HEK293 (cell line): ENCODE measurements at regions not wholly inside any gene's neighbourhood (a gene's known extent, or its start where the extent isn't known, plus 50 kb on each side); places are given as distances from the start of the nearest gene placed in this dataset.

Experiments used
- GLI4 ChIP-seq: fragments of 450-650 bp; formaldehyde crosslinking; IDR thresholded peaks from 2 replicates; pipeline ENCODE4 v1.5.1; 2016; ENCODE audit warnings: missing biosample characterization, missing genetic modification characterization
- KLF16 ChIP-seq: fragments of 450-650 bp; formaldehyde crosslinking; IDR thresholded peaks from 2 replicates; pipeline ENCODE4 v1.5.1; 2017; ENCODE audit warnings: missing biosample characterization, missing genetic modification characterization
- RBAK ChIP-seq: fragments of 450-650 bp; formaldehyde crosslinking; IDR thresholded peaks from 2 replicates; pipeline ENCODE4 v1.5.1; 2016; ENCODE audit warnings: missing biosample characterization, missing genetic modification characterization
- ZBTB17 ChIP-seq: fragments of 450-650 bp; formaldehyde crosslinking; IDR thresholded peaks from 2 replicates; pipeline ENCODE4 v1.5.1; 2016; ENCODE audit warnings: missing biosample characterization, missing genetic modification characterization
- ZBTB7A ChIP-seq: fragments of 450-650 bp; formaldehyde crosslinking; IDR thresholded peaks from 2 replicates; pipeline ENCODE4 v1.5.1; 2016; ENCODE audit warnings: low read depth, missing biosample characterization, missing genetic modification characterization
- ZFP3 ChIP-seq: fragments of 450-650 bp; formaldehyde crosslinking; IDR thresholded peaks from 2 replicates; pipeline ENCODE4 v1.5.1; 2016; ENCODE audit warnings: low read depth, missing biosample characterization, missing genetic modification characterization
- ZNF121 ChIP-seq: fragments of 450-650 bp; formaldehyde crosslinking; IDR thresholded peaks from 2 replicates; pipeline ENCODE4 v1.5.1; 2016; ENCODE audit warnings: missing biosample characterization, missing genetic modification characterization
- ZNF302 ChIP-seq: fragments of 450-650 bp; formaldehyde crosslinking; IDR thresholded peaks from 2 replicates; pipeline ENCODE4 v1.5.1; 2016; ENCODE audit warnings: missing biosample characterization, missing genetic modification characterization, low read depth
- ZNF677 ChIP-seq: fragments of 450-650 bp; IDR thresholded peaks from 2 replicates; pipeline ENCODE4 v1.5.0; 2018; ENCODE audit warnings: missing biosample characterization, mild to moderate bottlenecking, missing genetic modification characterization, moderate library complexity
- ZSCAN16 ChIP-seq: fragments of 450-650 bp; formaldehyde crosslinking; IDR thresholded peaks from 2 replicates; pipeline ENCODE4 v1.5.1; 2016; ENCODE audit warnings: missing biosample characterization, missing genetic modification characterization
- TF ChIP-seq, protein P1 (sequence below): fragments of 450-650 bp; formaldehyde crosslinking; IDR thresholded peaks from 2 replicates; pipeline ENCODE4 v1.5.1; 2016; ENCODE audit warnings: missing biosample characterization, missing genetic modification characterization, low read depth
- TF ChIP-seq, protein P2 (sequence below): fragments of 450-650 bp; formaldehyde crosslinking; IDR thresholded peaks from 2 replicates; pipeline ENCODE4 v1.5.1; 2016; ENCODE audit warnings: missing biosample characterization, missing genetic modification characterization
- TF ChIP-seq, protein P3 (sequence below): fragments of 450-650 bp; formaldehyde crosslinking; IDR thresholded peaks from 2 replicates; pipeline ENCODE4 v1.5.1; 2016; ENCODE audit warnings: missing biosample characterization, missing genetic modification characterization, borderline replicate concordance
- TF ChIP-seq, protein P4 (sequence below): fragments of 450-650 bp; formaldehyde crosslinking; IDR thresholded peaks from 2 replicates; pipeline ENCODE4 v1.5.1; 2016; ENCODE audit warnings: missing biosample characterization, missing genetic modification characterization

DNA sequence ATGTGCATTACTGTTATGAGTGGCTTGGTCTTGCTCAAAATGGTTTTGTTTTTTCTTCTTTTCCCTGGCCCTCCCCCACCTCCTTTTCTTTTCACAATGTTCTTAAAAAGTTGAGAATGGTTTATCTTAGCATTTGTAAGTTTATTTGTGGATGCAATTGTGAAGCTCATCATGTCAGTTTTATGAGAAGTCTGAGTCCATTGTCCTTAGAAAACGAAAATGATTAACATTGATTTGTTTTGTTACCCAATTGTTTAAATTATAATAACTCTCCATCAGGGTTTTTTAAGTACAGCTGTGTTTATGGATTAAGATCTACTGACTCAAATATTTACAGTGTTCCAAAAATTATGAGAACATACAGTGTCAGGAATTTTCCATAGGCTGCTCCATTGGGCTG lies 511.3 kb upstream of the PAPPA start:
- TF ChIP-seq, protein P1, sequence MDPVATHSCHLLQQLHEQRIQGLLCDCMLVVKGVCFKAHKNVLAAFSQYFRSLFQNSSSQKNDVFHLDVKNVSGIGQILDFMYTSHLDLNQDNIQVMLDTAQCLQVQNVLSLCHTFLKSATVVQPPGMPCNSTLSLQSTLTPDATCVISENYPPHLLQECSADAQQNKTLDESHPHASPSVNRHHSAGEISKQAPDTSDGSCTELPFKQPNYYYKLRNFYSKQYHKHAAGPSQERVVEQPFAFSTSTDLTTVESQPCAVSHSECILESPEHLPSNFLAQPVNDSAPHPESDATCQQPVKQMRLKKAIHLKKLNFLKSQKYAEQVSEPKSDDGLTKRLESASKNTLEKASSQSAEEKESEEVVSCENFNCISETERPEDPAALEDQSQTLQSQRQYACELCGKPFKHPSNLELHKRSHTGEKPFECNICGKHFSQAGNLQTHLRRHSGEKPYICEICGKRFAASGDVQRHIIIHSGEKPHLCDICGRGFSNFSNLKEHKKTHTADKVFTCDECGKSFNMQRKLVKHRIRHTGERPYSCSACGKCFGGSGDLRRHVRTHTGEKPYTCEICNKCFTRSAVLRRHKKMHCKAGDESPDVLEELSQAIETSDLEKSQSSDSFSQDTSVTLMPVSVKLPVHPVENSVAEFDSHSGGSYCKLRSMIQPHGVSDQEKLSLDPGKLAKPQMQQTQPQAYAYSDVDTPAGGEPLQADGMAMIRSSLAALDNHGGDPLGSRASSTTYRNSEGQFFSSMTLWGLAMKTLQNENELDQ: no peak
- TF ChIP-seq, protein P2, sequence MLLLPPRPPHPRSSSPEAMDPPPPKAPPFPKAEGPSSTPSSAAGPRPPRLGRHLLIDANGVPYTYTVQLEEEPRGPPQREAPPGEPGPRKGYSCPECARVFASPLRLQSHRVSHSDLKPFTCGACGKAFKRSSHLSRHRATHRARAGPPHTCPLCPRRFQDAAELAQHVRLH (tag by site-specific recombination): no peak
- TF ChIP-seq ZBTB7A: no peak
- no peak for TF ChIP-seq ZNF302 (tag by site-specific recombination)
- TF ChIP-seq ZNF677: no peak
- TF ChIP-seq ZFP3 (tag by site-specific recombination): no peak
- TF ChIP-seq, protein P3, sequence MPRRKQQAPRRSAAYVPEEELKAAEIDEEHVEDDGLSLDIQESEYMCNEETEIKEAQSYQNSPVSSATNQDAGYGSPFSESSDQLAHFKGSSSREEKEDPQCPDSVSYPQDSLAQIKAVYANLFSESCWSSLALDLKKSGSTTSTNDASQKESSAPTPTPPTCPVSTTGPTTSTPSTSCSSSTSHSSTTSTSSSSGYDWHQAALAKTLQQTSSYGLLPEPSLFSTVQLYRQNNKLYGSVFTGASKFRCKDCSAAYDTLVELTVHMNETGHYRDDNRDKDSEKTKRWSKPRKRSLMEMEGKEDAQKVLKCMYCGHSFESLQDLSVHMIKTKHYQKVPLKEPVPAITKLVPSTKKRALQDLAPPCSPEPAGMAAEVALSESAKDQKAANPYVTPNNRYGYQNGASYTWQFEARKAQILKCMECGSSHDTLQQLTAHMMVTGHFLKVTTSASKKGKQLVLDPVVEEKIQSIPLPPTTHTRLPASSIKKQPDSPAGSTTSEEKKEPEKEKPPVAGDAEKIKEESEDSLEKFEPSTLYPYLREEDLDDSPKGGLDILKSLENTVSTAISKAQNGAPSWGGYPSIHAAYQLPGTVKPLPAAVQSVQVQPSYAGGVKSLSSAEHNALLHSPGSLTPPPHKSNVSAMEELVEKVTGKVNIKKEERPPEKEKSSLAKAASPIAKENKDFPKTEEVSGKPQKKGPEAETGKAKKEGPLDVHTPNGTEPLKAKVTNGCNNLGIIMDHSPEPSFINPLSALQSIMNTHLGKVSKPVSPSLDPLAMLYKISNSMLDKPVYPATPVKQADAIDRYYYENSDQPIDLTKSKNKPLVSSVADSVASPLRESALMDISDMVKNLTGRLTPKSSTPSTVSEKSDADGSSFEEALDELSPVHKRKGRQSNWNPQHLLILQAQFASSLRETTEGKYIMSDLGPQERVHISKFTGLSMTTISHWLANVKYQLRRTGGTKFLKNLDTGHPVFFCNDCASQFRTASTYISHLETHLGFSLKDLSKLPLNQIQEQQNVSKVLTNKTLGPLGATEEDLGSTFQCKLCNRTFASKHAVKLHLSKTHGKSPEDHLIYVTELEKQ (tag by site-specific recombination): no peak
- TF ChIP-seq ZBTB17: no peak
- TF ChIP-seq, protein P4, sequence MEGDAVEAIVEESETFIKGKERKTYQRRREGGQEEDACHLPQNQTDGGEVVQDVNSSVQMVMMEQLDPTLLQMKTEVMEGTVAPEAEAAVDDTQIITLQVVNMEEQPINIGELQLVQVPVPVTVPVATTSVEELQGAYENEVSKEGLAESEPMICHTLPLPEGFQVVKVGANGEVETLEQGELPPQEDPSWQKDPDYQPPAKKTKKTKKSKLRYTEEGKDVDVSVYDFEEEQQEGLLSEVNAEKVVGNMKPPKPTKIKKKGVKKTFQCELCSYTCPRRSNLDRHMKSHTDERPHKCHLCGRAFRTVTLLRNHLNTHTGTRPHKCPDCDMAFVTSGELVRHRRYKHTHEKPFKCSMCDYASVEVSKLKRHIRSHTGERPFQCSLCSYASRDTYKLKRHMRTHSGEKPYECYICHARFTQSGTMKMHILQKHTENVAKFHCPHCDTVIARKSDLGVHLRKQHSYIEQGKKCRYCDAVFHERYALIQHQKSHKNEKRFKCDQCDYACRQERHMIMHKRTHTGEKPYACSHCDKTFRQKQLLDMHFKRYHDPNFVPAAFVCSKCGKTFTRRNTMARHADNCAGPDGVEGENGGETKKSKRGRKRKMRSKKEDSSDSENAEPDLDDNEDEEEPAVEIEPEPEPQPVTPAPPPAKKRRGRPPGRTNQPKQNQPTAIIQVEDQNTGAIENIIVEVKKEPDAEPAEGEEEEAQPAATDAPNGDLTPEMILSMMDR: no peak
- no peak for TF ChIP-seq ZSCAN16
- no peak for TF ChIP-seq KLF16 (tag by site-specific recombination)
- no peak for TF ChIP-seq GLI4 (tag by site-specific recombination)
- no peak for TF ChIP-seq ZNF121 (tag by site-specific recombination)
- no peak for TF ChIP-seq RBAK (tag by site-specific recombination)
